ENCODE measurements at regions not wholly inside any gene's neighbourhood (a gene's known extent, or its start where the extent isn't known, plus 50 kb on each side); places are given as distances from the start of the nearest gene placed in this dataset.
"Not testable (repeated sequence)": the region's sequence is repeated elsewhere in the genome, so short reads cannot be mapped to it uniquely, and the experiment has no call there.

GRCh38 chr15:22377859-22378258, 80.8 kb upstream of the GOLGA6L22 start:
- H3K27me3 ChIP-seq (replicated peaks in 1 of 2; ENCODE audit: control insufficient read depth in 2 of 2, extremely low read depth in 1 of 2, insufficient read depth in 2 of 2, low read length in 1 of 2); H3K9me3 Mint-ChIP-seq; H3K4me3 ChIP-seq (ENCODE audit: control insufficient read depth in 1 of 2, extremely low read depth in 1 of 2, low read length in 1 of 2); CTCF ChIA-PET; H3K36me3 ChIP-seq (ENCODE audit: control insufficient read depth in 2 of 2, extremely low read depth in 1 of 2, insufficient read depth in 1 of 2, low read length in 1 of 2); H3K9me3 ChIP-seq; H3K4me1 Mint-ChIP-seq; H3K27ac Mint-ChIP-seq; H3K27me3 Mint-ChIP-seq; DNase-seq; H3K36me3 Mint-ChIP-seq; POLR2A ChIA-PET; H3K4me1 ChIP-seq (ENCODE audit: control insufficient read depth in 1 of 2, extremely low read depth in 1 of 2, insufficient read depth in 2 of 2, low read length in 2 of 2); H3K4me3 Mint-ChIP-seq; H3K27ac ChIP-seq (ENCODE audit: low read length): not testable (repeated sequence)
- WGBS (ENCODE audit: insufficient coverage) = no CpG with 5 or more reads among the region's 10 CpGs
- peak in 3 of 4 experiments; percentile 50 to 75 (median 61) for ATAC-seq (replicated peaks in 1 of 4)

- H3K27ac ChIP-seq (ENCODE audit: low read length); H3K4me3 ChIP-seq (ENCODE audit: control insufficient read depth in 1 of 2, extremely low read depth in 1 of 2, low read length in 1 of 2); H3K4me1 ChIP-seq (ENCODE audit: control insufficient read depth in 1 of 2, extremely low read depth in 1 of 2, insufficient read depth in 2 of 2, low read length in 2 of 2); H3K36me3 Mint-ChIP-seq; H3K27ac Mint-ChIP-seq; H3K27me3 Mint-ChIP-seq; H3K4me3 Mint-ChIP-seq; POLR2A ChIA-PET; H3K9me3 Mint-ChIP-seq; H3K4me1 Mint-ChIP-seq; H3K9me3 ChIP-seq; H3K27me3 ChIP-seq (replicated peaks in 1 of 2; ENCODE audit: control insufficient read depth in 2 of 2, extremely low read depth in 1 of 2, insufficient read depth in 2 of 2, low read length in 1 of 2); H3K36me3 ChIP-seq (ENCODE audit: control insufficient read depth in 2 of 2, extremely low read depth in 1 of 2, insufficient read depth in 1 of 2, low read length in 1 of 2); CTCF ChIA-PET; ATAC-seq (replicated peaks in 1 of 4): not testable (repeated sequence)
- peak in 1 of 35 experiments; percentile 0 for DNase-seq
- WGBS (ENCODE audit: insufficient coverage) = no CpG with 5 or more reads among the region's 9 CpGs
These were observed 71.0 kb upstream of the GOLGA6L22 start for GRCh38 chr15:22387691-22388090.

- H3K4me1 Mint-ChIP-seq; H3K27ac ChIP-seq (ENCODE audit: low read length); H3K27me3 ChIP-seq (replicated peaks in 1 of 2; ENCODE audit: control insufficient read depth in 2 of 2, extremely low read depth in 1 of 2, insufficient read depth in 2 of 2, low read length in 1 of 2); ATAC-seq (replicated peaks in 1 of 4); H3K4me1 ChIP-seq (ENCODE audit: control insufficient read depth in 1 of 2, extremely low read depth in 1 of 2, insufficient read depth in 2 of 2, low read length in 2 of 2); H3K36me3 ChIP-seq (ENCODE audit: control insufficient read depth in 2 of 2, extremely low read depth in 1 of 2, insufficient read depth in 1 of 2, low read length in 1 of 2); H3K4me3 ChIP-seq (ENCODE audit: control insufficient read depth in 1 of 2, extremely low read depth in 1 of 2, low read length in 1 of 2); DNase-seq; H3K36me3 Mint-ChIP-seq; CTCF ChIA-PET; H3K9me3 ChIP-seq; H3K9me3 Mint-ChIP-seq; H3K27me3 Mint-ChIP-seq; H3K4me3 Mint-ChIP-seq; H3K27ac Mint-ChIP-seq; POLR2A ChIA-PET: not testable (repeated sequence)
- WGBS (ENCODE audit: insufficient coverage) = no CpG with 5 or more reads among the region's 7 CpGs
These were observed 70.3 kb upstream of the GOLGA6L22 start for GRCh38 chr15:22388365-22388764.

- H3K4me3 ChIP-seq (ENCODE audit: control insufficient read depth in 1 of 2, extremely low read depth in 1 of 2, low read length in 1 of 2); H3K4me1 ChIP-seq (ENCODE audit: control insufficient read depth in 1 of 2, extremely low read depth in 1 of 2, insufficient read depth in 2 of 2, low read length in 2 of 2); ATAC-seq (replicated peaks in 1 of 4); H3K27ac ChIP-seq (ENCODE audit: low read length); H3K9me3 Mint-ChIP-seq; H3K27me3 Mint-ChIP-seq; H3K27me3 ChIP-seq (replicated peaks in 1 of 2; ENCODE audit: control insufficient read depth in 2 of 2, extremely low read depth in 1 of 2, insufficient read depth in 2 of 2, low read length in 1 of 2); DNase-seq; H3K36me3 ChIP-seq (ENCODE audit: control insufficient read depth in 2 of 2, extremely low read depth in 1 of 2, insufficient read depth in 1 of 2, low read length in 1 of 2); H3K9me3 ChIP-seq; POLR2A ChIA-PET; H3K4me3 Mint-ChIP-seq; H3K4me1 Mint-ChIP-seq; H3K27ac Mint-ChIP-seq; H3K36me3 Mint-ChIP-seq; CTCF ChIA-PET: not testable (repeated sequence)
- WGBS (ENCODE audit: insufficient coverage) = no CpG with 5 or more reads among the region's 5 CpGs
These were observed 57.5 kb upstream of the GOLGA6L22 start for GRCh38 chr15:22401207-22401606.

GRCh38 chr15:22401703-22402102, 57.0 kb upstream of the GOLGA6L22 start:
- ATAC-seq (replicated peaks in 1 of 4); H3K4me1 ChIP-seq (ENCODE audit: control insufficient read depth in 1 of 2, extremely low read depth in 1 of 2, insufficient read depth in 2 of 2, low read length in 2 of 2); H3K36me3 Mint-ChIP-seq; POLR2A ChIA-PET; H3K27me3 ChIP-seq (replicated peaks in 1 of 2; ENCODE audit: control insufficient read depth in 2 of 2, extremely low read depth in 1 of 2, insufficient read depth in 2 of 2, low read length in 1 of 2); H3K27ac ChIP-seq (ENCODE audit: low read length); H3K4me3 ChIP-seq (ENCODE audit: control insufficient read depth in 1 of 2, extremely low read depth in 1 of 2, low read length in 1 of 2); H3K4me1 Mint-ChIP-seq; H3K4me3 Mint-ChIP-seq; H3K36me3 ChIP-seq (ENCODE audit: control insufficient read depth in 2 of 2, extremely low read depth in 1 of 2, insufficient read depth in 1 of 2, low read length in 1 of 2); H3K27ac Mint-ChIP-seq; CTCF ChIA-PET; H3K9me3 Mint-ChIP-seq; H3K27me3 Mint-ChIP-seq; H3K9me3 ChIP-seq; DNase-seq: not testable (repeated sequence)
- no CpG with 5 or more reads among the region's 7 CpGs for WGBS (ENCODE audit: insufficient coverage)

- not testable (repeated sequence) for H3K9me3 ChIP-seq
These were observed 52.9 kb upstream of the GOLGA6L22 start for GRCh38 chr15:22405765-22406164.

More at GRCh38 chr15:22405765-22406164, 52.9 kb upstream of the GOLGA6L22 start:
- no CpG with 5 or more reads among the region's 5 CpGs for WGBS (ENCODE audit: insufficient coverage)
- H3K9me3 Mint-ChIP-seq; H3K4me1 Mint-ChIP-seq; H3K27me3 Mint-ChIP-seq; POLR2A ChIA-PET; H3K4me3 Mint-ChIP-seq; DNase-seq; H3K4me1 ChIP-seq (ENCODE audit: control insufficient read depth in 1 of 2, extremely low read depth in 1 of 2, insufficient read depth in 2 of 2, low read length in 2 of 2); H3K4me3 ChIP-seq (ENCODE audit: control insufficient read depth in 1 of 2, extremely low read depth in 1 of 2, low read length in 1 of 2); CTCF ChIA-PET; ATAC-seq (replicated peaks in 1 of 4); H3K27ac ChIP-seq (ENCODE audit: low read length); H3K36me3 Mint-ChIP-seq; H3K36me3 ChIP-seq (ENCODE audit: control insufficient read depth in 2 of 2, extremely low read depth in 1 of 2, insufficient read depth in 1 of 2, low read length in 1 of 2); H3K27me3 ChIP-seq (replicated peaks in 1 of 2; ENCODE audit: control insufficient read depth in 2 of 2, extremely low read depth in 1 of 2, insufficient read depth in 2 of 2, low read length in 1 of 2); H3K27ac Mint-ChIP-seq: not testable (repeated sequence)

Data from T-cell (primary cell).